VCaP (cell line): ENCODE measurements at regions not wholly inside any gene's neighbourhood (a gene's known extent, or its start where the extent isn't known, plus 50 kb on each side); places are given as distances from the start of the nearest gene placed in this dataset.

Source experiments
- H3K27ac ChIP-seq: fragments of 450-650 bp; 2 replicates; pipeline ENCODE4 v1.5.1; 2017
- CTCF ChIP-seq: fragments of 450-650 bp; conservative IDR thresholded peaks from 2 replicates; pipeline ENCODE4 v1.5.1; 2017; ENCODE audit warnings: mild to moderate bottlenecking, moderate library complexity

- no peak for TF ChIP-seq CTCF
- H3K27ac ChIP-seq = no peak overlapping the region
These were observed 334.0 kb upstream of the CPEB2 start for GRCh38 chr4:14668296-14668695.

- peak overlapping the region; percentile 50; the same call in 1 of the 2 replicates for H3K27ac ChIP-seq
- TF ChIP-seq CTCF = no peak
These were observed 332.9 kb upstream of the CPEB2 start for GRCh38 chr4:14669371-14669770.

- no peak overlapping the region for H3K27ac ChIP-seq
- TF ChIP-seq CTCF = no peak
These were observed 331.1 kb upstream of the CPEB2 start for GRCh38 chr4:14671146-14671545.

GRCh38 chr4:14675279-14675985 is 326.8 kb upstream of the CPEB2 start:
- H3K27ac ChIP-seq = no peak overlapping the region
- no peak for TF ChIP-seq CTCF

GRCh38 chr4:14679906-14680305 is 322.4 kb upstream of the CPEB2 start:
- no peak for TF ChIP-seq CTCF

GRCh38 chr4:14681330-14681729 is 321.0 kb upstream of the CPEB2 start:
- no peak for TF ChIP-seq CTCF
- H3K27ac ChIP-seq = no peak overlapping the region

More at GRCh38 chr4:14679906-14680305, 322.4 kb upstream of the CPEB2 start:
- no peak overlapping the region for H3K27ac ChIP-seq

GRCh38 chr4:14693728-14694127 is 308.6 kb upstream of the CPEB2 start:
- no peak overlapping the region for H3K27ac ChIP-seq
- no peak for TF ChIP-seq CTCF
